GM18858 (cell line): ENCODE measurements at regions not wholly inside any gene's neighbourhood (a gene's known extent, or its start where the extent isn't known, plus 50 kb on each side); places are given as distances from the start of the nearest gene placed in this dataset.
"Not testable (repeated sequence)": the region's sequence is repeated elsewhere in the genome, so short reads cannot be mapped to it uniquely, and the experiment has no call there.

Source experiments
- ATAC-seq: cut with Tn5 transposase; IDR thresholded peaks from one replicate; pipeline ENCODE4 v1.9.1; 2021; ENCODE audit not compliant: unreplicated experiment

DNA sequence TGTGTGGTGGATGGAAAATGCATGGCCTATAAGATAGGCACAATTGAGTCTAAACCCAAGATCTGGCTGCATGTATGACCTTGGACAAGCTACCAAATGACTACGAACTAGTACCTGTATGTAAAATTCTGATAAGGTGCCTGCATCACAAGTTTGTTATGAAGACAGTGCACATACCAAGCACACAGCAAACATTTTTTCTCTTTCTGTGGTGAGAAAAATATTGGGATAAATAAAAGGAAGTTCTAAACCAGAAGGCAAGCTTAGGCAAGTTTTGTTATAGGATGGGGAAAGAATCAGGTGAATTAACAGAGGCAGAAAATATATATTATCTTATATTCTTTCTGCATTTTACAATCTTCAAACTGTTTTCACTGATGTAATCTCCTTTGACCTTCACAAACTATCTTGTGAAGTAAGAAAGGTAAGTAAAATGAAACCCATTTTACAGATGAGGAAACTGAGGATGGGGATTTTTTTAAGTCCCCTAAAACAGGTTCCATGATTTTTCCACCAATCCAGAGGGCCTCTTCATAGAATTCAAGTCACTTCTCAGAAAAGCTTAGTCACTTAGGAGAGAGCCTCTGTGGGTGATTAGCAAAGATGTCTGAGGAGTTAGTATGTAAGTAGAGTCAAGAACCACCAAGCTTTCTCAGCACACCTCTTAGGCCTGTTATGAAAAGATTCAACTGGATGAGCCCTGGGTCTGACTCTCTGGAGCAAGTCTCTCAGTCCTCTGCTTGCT, 132.0 kb upstream of the RAP1B start:
- no peak for ATAC-seq

DNA sequence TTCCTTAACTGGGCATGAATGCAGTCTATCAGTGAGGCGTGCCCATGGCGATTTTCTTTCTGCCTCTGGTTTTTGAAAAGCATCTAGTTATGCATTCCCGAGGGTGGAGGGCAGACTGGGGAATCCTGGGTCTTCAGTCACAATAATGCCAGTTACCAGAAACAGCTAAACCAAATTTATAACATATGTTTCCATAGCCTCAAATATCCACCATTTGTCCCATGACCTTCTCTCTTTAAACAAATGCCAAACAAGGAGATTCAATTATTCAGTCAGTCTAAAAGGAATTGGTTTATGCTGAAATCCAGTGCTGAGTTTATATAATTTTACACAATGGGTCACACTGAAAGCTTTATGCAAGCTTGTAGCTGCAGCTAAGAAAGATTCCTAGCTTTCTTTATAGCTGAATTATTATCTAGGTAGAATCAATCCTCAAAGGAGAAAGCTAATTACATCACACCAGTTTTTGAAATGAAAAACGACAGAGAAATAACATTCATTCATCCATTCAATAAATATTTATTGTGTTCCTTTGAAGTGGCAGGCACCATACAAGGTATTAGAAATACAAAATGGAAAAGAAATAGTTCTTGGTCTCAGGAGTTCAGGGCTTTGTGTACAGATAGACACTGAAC, 131.3 kb upstream of the RAP1B start:
- no peak for ATAC-seq

DNA sequence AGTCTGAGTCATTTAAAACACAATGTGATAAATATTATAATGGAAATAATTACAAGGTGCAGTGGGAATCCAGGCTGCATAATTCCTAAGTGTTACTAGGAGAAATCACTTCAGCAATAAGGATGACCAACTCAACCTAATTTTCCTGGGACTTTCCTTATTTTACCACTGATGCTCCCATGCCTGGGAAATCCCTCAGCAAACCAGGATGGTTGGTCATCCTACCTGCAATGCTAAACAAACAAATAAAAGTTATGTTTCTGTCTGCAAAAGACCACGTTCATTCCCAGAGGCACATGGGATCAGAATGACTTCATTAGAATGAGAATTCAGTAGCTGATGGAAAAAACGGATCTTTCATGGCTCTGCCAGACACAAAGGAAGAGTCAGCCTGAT, 130.8 kb upstream of the RAP1B start:
- ATAC-seq: no peak

DNA sequence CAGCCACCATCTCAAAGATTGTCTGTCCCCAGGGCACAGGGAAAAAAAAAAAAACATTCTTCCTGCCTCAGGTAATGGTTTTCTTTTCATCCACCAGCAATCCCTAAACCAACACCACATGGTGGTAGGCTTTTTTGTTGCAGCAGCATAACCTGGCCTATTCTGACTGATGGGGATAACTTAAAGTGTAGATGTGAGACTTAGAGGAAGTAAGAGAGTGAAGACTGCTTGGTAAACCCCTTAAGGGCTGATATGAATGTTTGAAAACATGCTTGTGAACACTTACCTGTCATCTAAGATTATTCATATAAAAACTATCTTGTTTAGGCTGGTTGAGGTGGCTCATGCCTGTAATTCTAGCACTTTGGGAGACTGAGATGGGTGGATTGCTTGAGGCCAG, 130.2 kb upstream of the RAP1B start:
- ATAC-seq: no peak

DNA sequence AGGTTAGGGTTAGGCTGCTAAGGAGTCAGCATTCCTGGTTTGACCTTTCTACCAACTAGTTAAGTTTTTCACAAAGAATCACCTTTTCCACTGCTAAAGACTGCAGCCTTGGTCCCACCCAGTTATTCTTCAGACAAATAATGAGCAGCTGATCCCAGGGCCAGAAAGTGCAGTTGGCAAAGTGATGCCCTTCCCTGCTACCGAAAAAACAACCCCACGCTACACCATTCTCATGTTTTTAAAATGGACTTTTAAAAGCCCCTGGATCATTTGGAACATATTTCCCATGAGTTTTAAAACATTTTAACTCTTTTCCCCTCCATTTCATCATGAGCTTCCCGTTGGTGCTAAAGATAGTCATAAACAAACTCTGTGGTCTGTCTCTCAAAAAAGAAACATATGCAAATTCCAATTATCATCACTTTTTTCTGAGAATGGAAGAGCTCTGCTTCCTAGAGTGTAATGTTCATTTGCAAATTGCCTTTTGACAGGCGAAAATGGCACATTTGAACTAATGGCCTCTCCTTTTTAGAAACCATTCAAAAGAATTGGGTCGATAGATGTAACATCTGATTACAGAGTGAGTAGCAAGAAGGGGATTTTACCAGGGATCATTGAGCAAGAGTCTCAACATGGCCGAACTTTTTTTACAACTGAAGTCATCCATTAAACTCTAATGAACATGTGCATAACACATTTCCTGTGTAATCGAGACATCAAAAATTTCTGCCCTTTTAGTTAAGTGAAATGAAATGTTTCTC, 129.3 kb upstream of the RAP1B start:
- ATAC-seq: peak; percentile 47

DNA sequence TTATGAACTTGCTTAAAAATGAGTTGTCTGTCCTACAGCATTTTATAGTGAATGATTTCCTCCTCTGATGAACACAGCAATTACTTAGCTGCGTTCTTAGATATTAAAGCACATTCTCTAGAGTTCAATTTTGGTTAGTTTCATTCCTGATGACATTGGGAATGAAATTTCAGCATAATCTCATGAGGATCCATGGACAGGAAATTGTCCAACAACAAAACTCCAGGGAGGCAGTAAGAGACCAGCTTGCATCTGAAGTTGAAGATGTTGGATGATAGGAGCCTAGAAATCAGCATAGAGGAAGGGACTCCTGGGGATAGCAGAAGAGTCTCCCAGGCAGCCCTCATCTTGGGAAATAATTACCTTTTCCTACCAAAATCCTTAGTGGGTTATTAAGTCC, 128.7 kb upstream of the RAP1B start:
- ATAC-seq: no peak

DNA sequence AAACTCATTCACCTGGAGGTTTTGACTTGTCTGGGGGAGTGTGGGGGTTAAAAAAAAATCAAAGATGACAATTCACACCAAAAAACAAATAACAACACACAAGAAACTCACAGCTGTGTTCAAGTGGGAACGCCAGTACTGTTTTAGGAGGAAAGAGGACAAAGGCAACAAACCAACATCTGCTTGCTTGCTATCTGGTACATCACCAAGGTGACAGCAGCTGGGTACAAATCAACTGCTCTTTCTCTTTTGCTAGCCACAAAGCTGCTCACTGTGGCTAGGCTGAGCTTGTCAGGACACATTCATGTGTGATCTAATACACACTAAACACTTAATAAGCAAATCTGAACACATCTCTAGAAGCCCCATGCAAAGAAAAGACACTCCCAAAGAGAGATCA, 128.0 kb upstream of the RAP1B start:
- peak; percentile 59 for ATAC-seq

DNA sequence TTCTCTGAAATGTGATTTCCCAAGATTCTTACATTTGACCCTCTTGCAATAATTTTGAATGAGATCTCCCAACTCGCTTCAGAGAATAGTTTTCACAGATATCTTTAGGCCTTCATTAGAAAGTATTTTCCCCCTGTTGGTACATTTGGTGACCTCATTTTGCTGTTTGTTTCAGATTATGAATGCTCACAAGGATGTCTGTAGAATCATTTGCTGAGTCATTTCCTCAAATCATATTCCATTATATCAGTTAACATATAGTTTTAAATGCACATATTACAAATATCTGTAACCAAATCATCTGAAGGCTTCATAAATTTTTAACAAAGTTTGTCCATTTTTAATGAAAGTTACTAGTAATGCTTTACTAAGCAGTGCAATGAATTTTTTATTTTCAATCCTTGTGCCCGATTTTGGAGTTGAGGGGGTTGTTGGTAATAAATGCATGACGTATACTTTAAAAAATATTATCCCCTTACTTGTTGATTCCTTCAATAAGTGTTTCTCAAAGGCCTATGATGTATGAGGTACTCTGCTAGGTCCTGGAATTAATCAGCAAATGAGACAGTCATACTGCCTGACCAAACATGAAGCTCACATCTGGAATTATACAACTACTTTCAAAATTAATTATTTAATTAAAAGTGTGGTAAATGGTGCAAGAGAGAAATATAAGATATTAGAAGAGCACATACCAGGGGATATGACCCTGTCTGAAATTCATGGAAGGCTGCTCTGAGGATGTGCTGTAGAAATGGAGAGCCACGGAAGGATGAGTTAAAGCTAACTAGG, 126.9 kb upstream of the RAP1B start:
- ATAC-seq: no peak

DNA sequence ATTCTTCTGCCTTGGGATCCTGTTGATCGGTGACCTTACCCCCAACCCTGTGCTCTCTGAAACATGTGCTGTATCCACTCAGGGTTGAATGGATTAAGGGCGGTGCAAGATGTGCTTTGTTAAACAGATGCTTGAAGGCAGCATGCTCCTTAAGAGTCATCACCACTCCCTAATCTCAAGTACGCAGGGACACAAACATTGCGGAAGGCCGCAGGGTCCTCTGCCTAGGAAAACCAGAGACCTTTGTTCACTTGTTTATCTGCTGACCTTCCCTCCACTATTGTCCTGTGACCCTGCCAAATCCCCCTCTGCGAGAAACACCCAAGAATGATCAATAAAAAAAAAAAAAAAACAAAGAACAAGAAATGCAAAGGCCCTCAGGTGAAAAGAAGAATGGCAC, 126.1 kb upstream of the RAP1B start:
- ATAC-seq: not testable (repeated sequence)

DNA sequence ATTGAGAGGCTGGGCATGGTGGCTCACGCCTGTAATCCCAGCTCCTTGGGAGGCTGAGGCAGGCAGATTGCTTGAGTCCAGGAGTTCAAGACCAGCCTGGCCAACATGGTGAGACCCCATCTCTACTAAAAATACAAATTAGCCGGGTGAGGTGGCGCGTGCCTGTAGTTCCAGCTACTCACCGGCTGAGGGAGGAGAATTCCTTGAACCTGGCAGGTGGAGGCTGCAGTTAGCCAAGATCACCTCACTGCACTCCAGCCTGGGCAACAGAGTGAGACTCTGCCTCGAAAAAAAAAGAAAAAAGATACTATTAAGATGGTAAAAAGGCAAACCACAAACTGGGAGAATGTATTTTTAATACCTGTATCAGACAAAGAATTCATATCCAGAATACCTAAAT, 124.2 kb upstream of the RAP1B start:
- ATAC-seq: not testable (repeated sequence)

DNA sequence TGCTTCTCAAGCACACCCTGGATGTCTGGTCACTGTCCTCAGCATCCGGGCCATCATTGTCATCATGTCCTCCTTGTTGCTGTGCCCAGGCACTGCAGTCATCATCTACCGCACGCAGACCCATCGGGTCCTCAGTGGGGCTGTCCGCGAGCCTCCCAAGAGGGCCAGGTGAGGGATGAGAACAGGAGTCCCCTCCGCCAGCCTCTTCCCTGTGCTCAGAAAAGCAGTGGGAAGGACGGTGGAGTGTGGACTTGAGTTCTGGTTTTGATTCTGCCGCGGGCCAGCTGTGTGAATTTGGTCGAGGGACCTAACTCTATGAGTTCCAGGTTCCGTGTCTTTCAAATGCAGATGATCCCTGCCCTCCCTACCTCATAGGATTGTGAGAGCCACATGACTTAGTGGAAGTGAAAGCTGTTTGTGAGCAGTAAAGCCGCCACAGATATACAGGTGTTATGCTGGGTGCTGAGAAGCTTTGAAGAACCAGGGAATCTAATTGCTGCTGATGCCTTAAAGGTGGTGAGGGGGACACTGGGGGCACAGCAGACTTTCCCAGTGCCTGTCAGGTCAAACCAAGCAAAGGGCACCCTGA, 122.9 kb upstream of the RAP1B start:
- ATAC-seq: no peak

DNA sequence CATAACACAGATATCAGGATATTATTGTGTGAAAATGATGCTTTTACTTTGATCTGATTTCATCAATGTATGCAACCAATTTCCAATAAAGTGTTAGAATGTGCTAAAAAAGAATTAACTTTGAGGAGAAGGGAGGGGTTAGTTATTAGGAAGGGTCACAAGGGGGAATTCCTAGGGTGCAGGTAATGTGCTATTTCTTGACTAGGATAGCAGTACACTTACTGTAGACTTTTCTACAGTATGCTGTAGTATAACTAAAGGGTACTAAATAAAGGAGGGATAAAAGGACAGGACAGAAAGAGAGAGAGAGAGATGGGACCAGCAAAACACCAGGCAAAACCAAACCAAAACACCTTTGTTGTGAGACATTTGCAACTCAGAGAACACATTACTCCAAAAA, 121.4 kb upstream of the RAP1B start:
- ATAC-seq: no peak

DNA sequence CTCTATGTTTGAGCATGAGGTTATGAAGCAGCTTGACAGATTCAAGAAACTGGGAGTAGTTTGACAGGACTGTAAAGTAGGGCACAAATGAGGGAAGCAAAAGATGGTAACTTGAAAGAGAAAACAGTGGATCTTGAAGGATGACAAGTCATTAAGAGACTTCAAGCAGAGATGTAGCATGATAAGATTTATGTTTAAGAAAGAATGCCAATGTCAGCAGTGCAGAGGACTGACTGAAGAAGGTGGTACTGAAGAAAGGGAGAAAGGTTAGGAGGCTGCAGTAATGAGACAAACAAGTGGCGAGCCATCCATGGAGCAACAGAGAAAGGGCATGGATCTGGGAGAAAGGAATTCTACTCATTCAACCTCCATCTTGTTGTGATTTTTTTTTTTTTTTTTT, 120.2 kb upstream of the RAP1B start:
- ATAC-seq: no peak

DNA sequence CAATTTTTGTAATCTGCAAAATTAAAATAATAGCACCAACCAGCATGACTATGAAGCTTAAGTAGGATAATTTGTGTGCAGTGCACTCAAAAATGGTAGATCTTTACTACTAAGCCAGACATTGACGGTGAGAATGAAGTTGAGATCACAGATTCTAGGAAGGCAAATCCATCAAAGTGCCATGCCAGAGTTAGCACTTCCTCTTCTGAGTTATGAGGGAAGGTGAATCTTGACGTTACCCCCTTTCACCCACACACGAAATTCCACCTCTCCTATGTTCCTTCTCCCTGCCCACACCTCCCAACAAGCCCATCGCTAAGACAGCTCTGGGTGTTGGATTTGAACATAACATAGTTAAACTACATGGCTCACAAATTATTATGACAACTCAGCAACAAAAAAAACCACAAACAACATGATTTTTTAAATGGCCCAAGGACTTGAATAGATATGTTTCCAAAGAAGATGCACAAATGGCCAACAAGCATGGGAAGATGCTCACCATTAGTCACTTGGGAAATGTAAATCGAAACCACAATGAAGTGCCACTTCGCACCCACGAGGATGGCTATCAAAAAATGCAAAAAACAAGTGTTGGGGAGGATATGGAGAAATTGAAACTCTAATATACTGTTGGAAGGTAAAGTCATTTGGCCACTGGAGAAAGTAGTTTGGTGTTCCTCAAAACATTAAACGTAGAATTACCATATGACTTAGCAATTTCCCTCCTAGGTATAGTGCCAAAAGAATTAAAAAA, 119.3 kb upstream of the RAP1B start:
- ATAC-seq: no peak

DNA sequence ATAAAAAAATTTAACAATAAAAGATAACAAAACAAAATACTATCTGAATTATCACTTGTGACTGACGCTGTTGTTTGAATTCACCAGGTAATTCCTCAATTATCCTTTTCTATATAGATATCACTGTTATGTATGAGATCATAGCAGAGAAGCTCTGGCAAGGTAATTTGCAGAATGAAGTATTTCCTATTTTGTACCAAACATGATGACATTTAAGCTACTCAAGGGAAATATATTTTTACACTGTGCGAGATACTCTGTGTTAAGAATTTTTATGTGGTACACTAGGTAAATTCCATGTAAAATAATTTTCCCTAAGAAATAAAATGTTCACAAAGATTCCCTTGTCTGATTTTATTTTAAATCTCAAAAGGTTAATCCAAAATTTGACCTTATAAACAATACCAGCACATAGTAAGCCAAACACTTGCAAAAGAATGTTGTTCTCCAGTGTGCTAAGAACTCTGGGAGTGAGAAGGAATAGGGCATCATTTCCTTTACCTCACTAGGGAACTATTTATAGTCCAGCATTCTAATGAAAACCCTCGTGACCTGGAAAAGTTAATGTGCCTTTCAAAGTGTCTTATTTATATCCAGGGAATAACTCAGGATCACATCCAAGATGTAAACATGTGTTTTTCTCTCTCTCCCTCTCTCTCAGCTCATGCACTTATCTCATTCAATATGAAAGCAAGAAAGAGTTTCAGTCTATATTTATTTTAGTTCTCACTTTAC, 115.2 kb upstream of the RAP1B start:
- no peak for ATAC-seq

DNA sequence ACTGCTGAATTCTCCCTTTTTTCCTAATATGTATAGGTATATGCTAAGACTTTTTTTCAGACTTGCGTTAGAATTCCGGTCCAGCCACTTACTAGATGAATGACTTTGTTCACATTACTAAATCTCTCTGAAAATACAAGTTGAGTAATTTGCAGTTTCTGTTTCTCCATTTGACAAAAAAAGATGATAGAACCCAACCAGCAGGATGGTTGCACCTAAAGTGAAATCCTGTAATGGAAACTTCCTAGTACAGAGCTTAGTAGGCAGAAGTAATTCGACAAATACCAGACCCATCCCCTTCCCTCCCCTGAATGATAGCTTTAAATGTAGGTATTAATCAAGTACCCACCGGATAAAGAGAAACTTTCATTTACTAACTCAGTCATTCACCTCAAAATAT, 113.6 kb upstream of the RAP1B start:
- no peak for ATAC-seq

DNA sequence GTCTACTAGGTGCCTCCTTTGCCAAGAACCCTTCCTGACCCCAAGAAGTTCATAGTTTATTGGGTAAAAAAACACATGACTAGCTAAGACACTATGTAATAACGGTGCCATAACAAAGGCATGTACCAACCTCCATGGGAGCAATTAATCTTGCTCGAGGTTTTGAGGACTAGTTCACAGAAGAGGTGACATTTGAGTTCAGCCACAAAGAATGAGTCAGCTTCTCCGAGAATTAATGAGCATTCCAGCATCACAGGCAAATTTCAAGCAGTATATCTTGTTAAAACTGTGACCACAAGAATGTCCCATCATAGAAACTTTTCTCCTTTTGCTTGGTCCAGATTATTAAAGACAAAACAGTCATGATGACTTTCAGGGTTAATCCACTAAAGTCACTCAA, 113.0 kb upstream of the RAP1B start:
- no peak for ATAC-seq

DNA sequence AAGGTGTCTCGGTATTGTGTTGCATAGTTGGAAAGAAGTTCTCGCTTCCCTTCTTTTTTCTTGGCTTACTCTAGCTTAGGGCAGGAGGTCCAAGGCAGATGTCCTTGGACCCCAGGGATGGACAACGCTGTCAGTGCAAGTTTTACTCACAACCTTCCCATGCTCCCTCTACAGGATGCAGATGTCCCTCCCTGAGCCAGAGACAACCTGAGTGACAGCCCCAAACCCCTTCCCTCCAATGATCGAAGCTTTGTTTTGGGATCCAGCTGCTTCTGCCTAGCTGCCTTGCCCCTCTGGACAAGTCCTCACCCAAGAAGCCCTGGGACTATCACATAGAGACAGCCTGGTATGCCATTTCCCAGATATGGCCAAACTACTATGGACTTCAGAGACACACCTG, 112.0 kb upstream of the RAP1B start:
- no peak for ATAC-seq

DNA sequence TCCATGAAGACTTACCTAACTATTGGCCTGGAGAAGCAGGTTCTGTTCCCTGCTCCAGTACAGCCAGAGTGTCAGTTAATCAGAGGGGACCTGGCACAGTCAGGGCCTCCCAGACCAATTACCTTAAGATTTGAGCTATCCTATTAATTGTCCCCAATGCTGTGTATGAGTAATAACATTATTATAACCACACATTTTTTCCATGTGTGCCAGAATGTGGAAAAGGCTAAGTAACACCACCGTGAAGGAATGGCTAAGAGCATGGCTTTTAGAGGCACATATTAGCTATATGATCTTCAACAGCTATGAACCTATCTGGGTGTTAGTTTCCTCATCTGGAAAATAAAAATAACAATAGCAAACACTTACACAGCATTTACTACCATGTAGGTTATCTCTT, 111.1 kb upstream of the RAP1B start:
- ATAC-seq: no peak

DNA sequence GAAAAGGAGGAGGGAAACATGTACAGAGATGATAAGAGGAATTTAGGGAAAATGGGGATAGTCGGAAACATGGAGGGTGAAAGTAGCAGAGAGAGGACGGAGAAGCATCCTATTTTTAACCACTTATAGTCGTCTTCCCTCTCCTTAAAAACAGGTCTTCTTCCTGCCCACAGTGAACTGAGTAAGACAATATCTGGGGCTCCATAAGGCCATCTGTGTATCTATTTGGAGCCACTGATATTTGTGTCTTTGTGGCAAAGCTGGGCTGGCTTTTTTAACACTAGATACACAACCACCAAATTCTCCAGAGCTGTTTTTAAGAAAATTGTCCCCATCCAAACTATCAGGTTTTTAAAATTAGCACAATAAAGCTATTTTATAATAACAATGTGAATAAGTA, 109.5 kb upstream of the RAP1B start:
- ATAC-seq: no peak
